HCT116 (cell line): ENCODE measurements at regions not wholly inside any gene's neighbourhood (a gene's known extent, or its start where the extent isn't known, plus 50 kb on each side); places are given as distances from the start of the nearest gene placed in this dataset.

ENCODE experiments used
- ATF3 ChIP-seq: IDR thresholded peaks from 2 replicates; pipeline ENCODE4 v1.6.1; 2012
- EZH2 ChIP-seq: fragments of 200-600 bp; sonication (generic); IDR thresholded peaks from 2 replicates; pipeline ENCODE4 v1.6.1; 2017; ENCODE audit warnings: antibody characterized with exemption, mixed run types
- JUND ChIP-seq: IDR thresholded peaks from 2 replicates; pipeline ENCODE4 v1.6.1; 2012
- RAD21 ChIP-seq: IDR thresholded peaks from 2 replicates; pipeline ENCODE4 v1.6.1; 2012; ENCODE audit warnings: low read depth, mild to moderate bottlenecking
- YY1 ChIP-seq: IDR thresholded peaks from 2 replicates; pipeline ENCODE4 v1.6.1; 2011; ENCODE audit warnings: low read length, low read depth, moderate library complexity, mild to moderate bottlenecking; ENCODE audit not compliant: insufficient replicate concordance; ENCODE audit errors: extremely low read depth
- TF ChIP-seq, protein P1 (sequence below), 3 experiments: fragments of 200-600 bp in 1 of 3; sonication (generic) in 1 of 3; IDR thresholded peaks in 2 of 3; conservative IDR thresholded peaks in 1 of 3; 2 replicates each; pipeline ENCODE4 v1.5.1; 2012 to 2017; ENCODE audit warnings: low read depth in 2 of 3, low read length in 2 of 3, antibody characterized with exemption in 1 of 3, borderline replicate concordance in 1 of 3, control low read depth in 1 of 3, mild to moderate bottlenecking in 1 of 3, mixed read lengths in 1 of 3, mixed run types in 1 of 3, moderate library complexity in 1 of 3; ENCODE audit not compliant: insufficient read depth in 1 of 3

GRCh38 chr1:187514110-187514509, 685.4 kb downstream of the PLA2G4A start:
- TF ChIP-seq, protein P1, sequence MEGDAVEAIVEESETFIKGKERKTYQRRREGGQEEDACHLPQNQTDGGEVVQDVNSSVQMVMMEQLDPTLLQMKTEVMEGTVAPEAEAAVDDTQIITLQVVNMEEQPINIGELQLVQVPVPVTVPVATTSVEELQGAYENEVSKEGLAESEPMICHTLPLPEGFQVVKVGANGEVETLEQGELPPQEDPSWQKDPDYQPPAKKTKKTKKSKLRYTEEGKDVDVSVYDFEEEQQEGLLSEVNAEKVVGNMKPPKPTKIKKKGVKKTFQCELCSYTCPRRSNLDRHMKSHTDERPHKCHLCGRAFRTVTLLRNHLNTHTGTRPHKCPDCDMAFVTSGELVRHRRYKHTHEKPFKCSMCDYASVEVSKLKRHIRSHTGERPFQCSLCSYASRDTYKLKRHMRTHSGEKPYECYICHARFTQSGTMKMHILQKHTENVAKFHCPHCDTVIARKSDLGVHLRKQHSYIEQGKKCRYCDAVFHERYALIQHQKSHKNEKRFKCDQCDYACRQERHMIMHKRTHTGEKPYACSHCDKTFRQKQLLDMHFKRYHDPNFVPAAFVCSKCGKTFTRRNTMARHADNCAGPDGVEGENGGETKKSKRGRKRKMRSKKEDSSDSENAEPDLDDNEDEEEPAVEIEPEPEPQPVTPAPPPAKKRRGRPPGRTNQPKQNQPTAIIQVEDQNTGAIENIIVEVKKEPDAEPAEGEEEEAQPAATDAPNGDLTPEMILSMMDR (IDR thresholded peaks at IDR 0.05 in 2 of 3, conservative IDR thresholded peaks at IDR 0.05 in 1 of 3; ENCODE audit: borderline replicate concordance in 1 of 3, insufficient read depth in 1 of 3, low read depth in 2 of 3, low read length in 2 of 3), result no peak
- TF ChIP-seq ATF3 (no peak), RAD21 (no peak), EZH2 (no peak), JUND (no peak), YY1 (no peak)
